ENCODE measurements at regions not wholly inside any gene's neighbourhood (a gene's known extent, or its start where the extent isn't known, plus 50 kb on each side); places are given as distances from the start of the nearest gene placed in this dataset.

DNA sequence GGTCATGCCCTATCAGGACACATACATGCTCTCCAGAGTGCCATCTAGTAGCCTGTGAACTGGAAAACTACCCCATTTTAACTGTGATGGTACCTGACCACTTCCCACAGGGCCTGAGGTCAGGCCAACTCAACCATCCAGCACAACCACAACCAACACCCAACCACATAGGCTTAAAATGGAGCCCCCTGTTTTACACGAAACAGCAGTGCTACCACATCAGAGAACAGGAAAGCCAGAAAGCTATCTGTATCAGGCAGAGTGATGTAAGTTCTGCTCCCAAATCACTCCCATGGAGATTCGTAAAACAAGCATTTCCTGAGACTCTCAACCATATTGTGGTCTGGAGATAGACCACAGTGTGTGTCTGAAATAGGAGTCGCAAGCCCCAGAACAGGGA is 1017.3 kb upstream of the EPHA6 start:
- TF ChIP-seq EZH2 (IDR thresholded peaks at IDR 0.05; ENCODE audit: borderline replicate concordance, low read depth, low read length, poor library complexity, severe bottlenecking) = no peak
- TF ChIP-seq, protein P1, sequence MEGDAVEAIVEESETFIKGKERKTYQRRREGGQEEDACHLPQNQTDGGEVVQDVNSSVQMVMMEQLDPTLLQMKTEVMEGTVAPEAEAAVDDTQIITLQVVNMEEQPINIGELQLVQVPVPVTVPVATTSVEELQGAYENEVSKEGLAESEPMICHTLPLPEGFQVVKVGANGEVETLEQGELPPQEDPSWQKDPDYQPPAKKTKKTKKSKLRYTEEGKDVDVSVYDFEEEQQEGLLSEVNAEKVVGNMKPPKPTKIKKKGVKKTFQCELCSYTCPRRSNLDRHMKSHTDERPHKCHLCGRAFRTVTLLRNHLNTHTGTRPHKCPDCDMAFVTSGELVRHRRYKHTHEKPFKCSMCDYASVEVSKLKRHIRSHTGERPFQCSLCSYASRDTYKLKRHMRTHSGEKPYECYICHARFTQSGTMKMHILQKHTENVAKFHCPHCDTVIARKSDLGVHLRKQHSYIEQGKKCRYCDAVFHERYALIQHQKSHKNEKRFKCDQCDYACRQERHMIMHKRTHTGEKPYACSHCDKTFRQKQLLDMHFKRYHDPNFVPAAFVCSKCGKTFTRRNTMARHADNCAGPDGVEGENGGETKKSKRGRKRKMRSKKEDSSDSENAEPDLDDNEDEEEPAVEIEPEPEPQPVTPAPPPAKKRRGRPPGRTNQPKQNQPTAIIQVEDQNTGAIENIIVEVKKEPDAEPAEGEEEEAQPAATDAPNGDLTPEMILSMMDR (conservative IDR thresholded peaks at IDR 0.05; ENCODE audit: low read depth, low read length) = no peak

Measured in A673 (cell line).